ENCODE measurements at regions not wholly inside any gene's neighbourhood (a gene's known extent, or its start where the extent isn't known, plus 50 kb on each side); places are given as distances from the start of the nearest gene placed in this dataset.
"Not testable (repeated sequence)": the region's sequence is repeated elsewhere in the genome, so short reads cannot be mapped to it uniquely, and the experiment has no call there.

DNA sequence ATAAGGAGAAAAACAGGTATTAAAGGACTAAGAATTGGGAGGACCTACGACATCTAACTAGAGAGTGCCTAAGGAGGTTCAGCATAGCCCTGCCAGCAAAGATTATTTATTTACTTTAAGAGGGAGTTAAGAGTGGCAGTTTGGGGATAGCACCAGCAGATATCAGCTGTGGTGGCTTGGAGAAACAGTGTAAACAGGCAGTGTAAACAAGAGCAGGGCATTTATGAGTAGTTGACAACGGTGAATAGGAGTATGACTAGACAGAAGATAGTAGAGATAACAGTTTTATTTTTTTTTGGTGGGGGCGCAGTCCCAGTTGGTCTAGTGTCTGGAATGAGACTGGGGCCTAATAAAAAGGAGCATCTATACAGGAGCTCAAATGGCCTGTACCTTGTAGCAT is 115.2 kb downstream of the PCDH10 start:
- not testable (repeated sequence) for TF ChIP-seq POLR2A, EP300, CTCF (IDR thresholded peaks at IDR 0.05)

Data from tibial nerve (tissue), 4 donors.